Neutrophil (primary cell): ENCODE measurements at regions not wholly inside any gene's neighbourhood (a gene's known extent, or its start where the extent isn't known, plus 50 kb on each side); places are given as distances from the start of the nearest gene placed in this dataset.

ENCODE experiments used
- H3K27ac ChIP-seq: fragments of 200-600 bp; sonication (generic); 2 replicates; pipeline ENCODE4 v1.5.1; 2016; ENCODE audit warnings: mild to moderate bottlenecking, moderate library complexity
- H3K27me3 ChIP-seq: fragments of 200-600 bp; sonication (generic); 2 replicates; pipeline ENCODE4 v1.6.0; 2016; ENCODE audit warnings: mild to moderate bottlenecking
- H3K36me3 ChIP-seq: fragments of 200-600 bp; sonication (generic); 2 replicates; pipeline ENCODE4 v1.5.1; 2017
- H3K4me1 ChIP-seq, 2 experiments: fragments of 200-600 bp in 1 of 2; sonication (generic) in 1 of 2; 1 replicate in 1 of 2; 2 replicates in 1 of 2; pipeline versions ENCODE4 v1.5.1 to v1.6.1; 2013 to 2016; ENCODE audit warnings: low read depth in 1 of 2, low read length in 1 of 2, mild to moderate bottlenecking in 1 of 2, moderate library complexity in 1 of 2; ENCODE audit not compliant: control insufficient read depth in 1 of 2, insufficient read depth in 1 of 2
- H3K4me3 ChIP-seq, 2 experiments: fragments of 200-600 bp in 1 of 2; sonication (generic) in 1 of 2; 1 replicate in 1 of 2; 2 replicates in 1 of 2; pipeline ENCODE4 v1.5.1; 2013 to 2016; ENCODE audit warnings: low read depth in 1 of 2, low read length in 1 of 2, mild to moderate bottlenecking in 1 of 2, moderate library complexity in 1 of 2
- H3K9me3 ChIP-seq: fragments of 200-600 bp; sonication (generic); 2 replicates; pipeline ENCODE4 v1.5.1; 2016
- CTCF ChIP-seq: fragments of 200-600 bp; sonication (generic); IDR thresholded peaks from 2 replicates; pipeline ENCODE4 v1.5.1; 2016; ENCODE audit warnings: antibody characterized with exemption

DNA sequence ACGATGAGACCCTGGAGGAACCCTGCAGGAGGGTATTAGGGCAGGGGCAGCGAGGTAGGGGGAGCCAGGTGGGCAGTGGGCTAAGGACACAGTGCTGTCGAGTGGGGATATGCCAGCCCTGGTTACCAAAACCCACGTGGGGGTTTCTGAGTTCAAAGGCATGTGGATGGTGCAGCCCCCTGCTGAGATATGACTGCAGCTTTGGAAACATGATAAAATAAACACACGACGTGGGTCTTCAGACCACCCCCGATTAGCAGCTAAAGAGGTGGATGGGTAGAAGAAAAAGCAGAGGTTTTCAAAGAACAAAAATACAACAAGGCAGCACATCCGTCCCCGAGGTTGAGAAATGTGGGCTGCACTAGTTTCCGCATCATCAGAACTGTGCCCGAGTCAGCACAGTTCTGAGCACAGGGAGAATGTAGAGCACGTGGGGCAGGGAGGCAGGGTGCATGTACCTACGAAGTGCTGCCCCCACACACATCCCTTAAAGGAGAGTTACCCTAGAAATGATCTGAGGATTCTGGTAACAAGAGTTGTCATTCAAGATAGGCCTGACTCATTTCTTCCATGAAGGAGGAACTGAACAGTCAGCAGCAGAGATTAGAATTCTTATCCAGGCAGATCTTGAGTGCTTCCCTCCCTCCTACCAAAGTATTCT, 121.3 kb downstream of the RPLP1 start:
- Histone ChIP-seq H3K9me3 (no peaks in the 10 kb centered on the region), H3K4me1 (peaks cover 11 to 17% of the 10 kb centered on the region in 2 experiments), H3K27ac (no peak overlapping the region), H3K4me3 (no peak overlapping the region), H3K36me3 (no peaks in the 10 kb centered on the region), H3K27me3 (peaks cover 9% of the 10 kb centered on the region)
- TF ChIP-seq CTCF, result no peak

DNA sequence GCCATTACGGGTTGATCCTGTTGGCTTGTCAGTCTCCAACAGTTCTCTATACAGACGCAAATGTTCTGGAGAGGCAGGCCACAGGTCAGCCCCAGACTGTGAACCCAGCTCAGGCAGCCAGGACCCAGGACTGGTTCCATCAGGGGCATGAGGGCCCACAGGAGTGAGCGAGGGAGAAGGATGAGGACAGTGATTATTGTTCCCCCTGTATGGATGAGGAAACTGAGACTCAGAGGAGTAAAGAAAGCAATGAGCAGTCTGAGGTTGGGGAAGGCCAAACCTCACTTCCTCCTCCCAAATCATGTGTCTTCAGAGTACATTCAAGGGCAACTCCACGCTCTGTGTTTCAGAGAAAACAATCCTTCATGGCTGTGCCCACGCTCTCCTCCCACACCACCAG, 121.9 kb downstream of the RPLP1 start:
- H3K27me3 ChIP-seq, result peaks cover 9% of the 10 kb centered on the region
- H3K4me3 ChIP-seq, result no peak overlapping the region

GRCh38 chr15:69575387-69575786, 122.8 kb downstream of the RPLP1 start:
- TF ChIP-seq CTCF, result no peak
- H3K9me3 ChIP-seq, result no peaks in the 10 kb centered on the region
- no peak overlapping the region for H3K4me3 ChIP-seq
- no peaks in the 10 kb centered on the region for H3K36me3 ChIP-seq
- peaks cover 9% of the 10 kb centered on the region for H3K27me3 ChIP-seq
- H3K4me1 ChIP-seq, result peaks cover 11 to 17% of the 10 kb centered on the region in 2 experiments
- H3K27ac ChIP-seq, result peak overlapping the region; percentile 41

More for the DNA sequence above, 121.9 kb downstream of the RPLP1 start:
- Histone ChIP-seq H3K36me3 (no peaks in the 10 kb centered on the region), H3K27ac (peak overlapping the region; percentile 8), H3K4me1 (peaks cover 11 to 17% of the 10 kb centered on the region in 2 experiments), H3K9me3 (no peaks in the 10 kb centered on the region)
- no peak for TF ChIP-seq CTCF

DNA sequence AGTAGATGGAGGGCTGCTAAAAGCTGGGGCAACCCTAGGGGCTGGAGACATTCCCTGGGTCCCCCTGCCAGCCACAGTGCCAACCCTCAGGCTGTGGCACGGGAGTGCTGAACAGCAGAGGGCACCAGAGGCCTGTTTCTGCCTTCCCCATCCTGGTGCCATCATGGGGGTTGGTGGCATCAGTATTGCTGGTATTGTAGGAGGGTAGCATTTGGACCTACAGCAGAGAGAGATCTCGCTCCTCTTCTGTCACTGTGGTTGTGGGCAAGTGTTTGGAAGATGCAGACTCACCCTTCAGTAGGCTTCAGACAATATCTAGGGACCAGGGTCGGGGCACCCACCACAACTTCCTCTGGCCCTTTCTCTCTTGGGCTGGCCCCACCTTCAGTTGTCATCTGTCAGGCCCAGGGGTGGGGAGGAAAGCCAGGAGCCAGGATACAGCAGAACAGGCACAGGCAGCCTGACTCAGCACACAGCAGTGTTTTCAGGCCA, 123.5 kb downstream of the RPLP1 start:
- peaks cover 9% of the 10 kb centered on the region for H3K27me3 ChIP-seq

DNA sequence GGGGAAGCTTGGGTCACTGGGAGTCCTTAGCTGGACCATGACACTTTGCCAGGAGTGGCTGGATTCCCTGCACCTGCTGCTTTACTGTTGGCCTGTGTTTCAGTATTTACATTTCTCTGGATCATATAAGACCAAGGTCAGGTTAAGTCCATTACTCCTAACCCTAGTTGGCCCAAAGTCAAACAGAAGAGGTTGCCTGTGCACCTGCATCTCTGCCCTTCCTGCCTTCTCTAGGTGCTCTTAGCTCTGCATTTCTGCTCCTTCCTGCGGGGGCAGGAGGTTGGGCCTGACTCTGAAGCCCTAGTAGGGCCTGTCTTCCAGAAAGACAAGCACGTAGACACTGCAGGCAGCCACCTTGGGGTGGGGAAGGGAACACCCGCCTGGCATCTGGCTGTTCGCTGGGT, 124.3 kb downstream of the RPLP1 start:
- no peak for TF ChIP-seq CTCF
- Histone ChIP-seq H3K36me3 (no peaks in the 10 kb centered on the region), H3K9me3 (no peaks in the 10 kb centered on the region), H3K4me1 (peaks cover 11 to 17% of the 10 kb centered on the region in 2 experiments), H3K27ac (no peak overlapping the region), H3K4me3 (no peak overlapping the region), H3K27me3 (peaks cover 8% of the 10 kb centered on the region)

More for the DNA sequence above, 123.5 kb downstream of the RPLP1 start:
- H3K27ac ChIP-seq, result peak overlapping the region; percentile 41
- no peak overlapping the region for H3K4me3 ChIP-seq
- no peaks in the 10 kb centered on the region for H3K36me3 ChIP-seq
- TF ChIP-seq CTCF, result peak; percentile 80
- peaks cover 11 to 17% of the 10 kb centered on the region in 2 experiments for H3K4me1 ChIP-seq
- H3K9me3 ChIP-seq, result no peaks in the 10 kb centered on the region
